ENCODE measurements at regions not wholly inside any gene's neighbourhood (a gene's known extent, or its start where the extent isn't known, plus 50 kb on each side); places are given as distances from the start of the nearest gene placed in this dataset.

DNA sequence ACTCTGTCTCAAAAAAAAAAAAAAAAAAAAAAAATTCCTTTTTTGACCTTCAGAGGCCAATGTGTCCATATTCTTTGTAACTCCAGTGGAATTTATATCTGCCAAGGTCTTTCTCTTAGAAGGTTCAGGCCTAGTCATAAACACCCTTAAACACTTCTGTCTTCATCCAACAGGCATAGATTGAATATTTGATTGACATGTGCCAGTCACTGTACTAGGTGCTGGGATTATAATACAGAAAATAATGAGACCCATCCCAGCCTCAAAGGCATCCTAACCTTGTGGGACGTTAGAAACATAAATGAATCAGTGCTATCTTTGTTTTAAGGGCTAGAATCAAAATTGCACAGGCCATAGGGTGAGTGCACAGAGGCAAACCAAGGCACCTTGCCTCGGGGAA, 62.9 kb upstream of the SERBP1 start:
- POLR2A ChIA-PET: interaction anchor here (0.7 kb wide), 1 partner anchor 58 kb away, joined by 6 read pairs; no protein-coding TSS in a partner anchor
- H3K27me3 Mint-ChIP-seq (ENCODE audit: low read depth): no peaks in the 10 kb centered on the region

DNA sequence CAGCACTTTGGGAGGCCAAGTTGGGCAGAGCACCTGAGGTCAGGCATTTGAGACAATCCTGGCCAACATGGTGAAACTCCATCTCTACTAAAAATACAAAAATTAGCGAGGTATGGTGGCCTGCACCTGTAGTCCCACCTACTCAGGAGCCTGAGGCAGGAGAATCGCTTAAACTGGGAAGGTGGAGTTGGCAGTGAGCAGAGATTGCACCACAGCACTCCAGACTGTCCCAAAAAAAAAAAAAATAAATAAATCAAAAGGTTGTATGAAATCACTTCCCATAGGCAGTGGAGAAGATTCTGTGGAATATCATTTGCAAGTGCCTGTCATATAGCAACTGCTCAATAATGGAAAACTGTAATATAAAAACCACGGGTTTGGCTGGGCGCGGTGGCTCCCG, 65.1 kb upstream of the SERBP1 start:
- H3K9me3 Mint-ChIP-seq: no peaks in the 10 kb centered on the region
- no peaks in the 10 kb centered on the region for H3K4me1 Mint-ChIP-seq
- ATAC-seq: no peak
- ChIA-PET CTCF (interaction anchor here (0.6 kb wide), 1 partner anchor 124 kb away, joined by 3 read pairs; no protein-coding TSS in a partner anchor), POLR2A (no interaction called here)
- H3K27me3 Mint-ChIP-seq (ENCODE audit: low read depth): peaks cover 7% of the 10 kb centered on the region
- no peaks in the 10 kb centered on the region for H3K36me3 Mint-ChIP-seq
- no peak overlapping the region for H3K27ac Mint-ChIP-seq
- DNase-seq (ENCODE audit: low spot score): no peak
- no peak overlapping the region for H3K4me3 Mint-ChIP-seq
- TF ChIP-seq KAT7 (CRISPR knock-in tag; IDR thresholded peaks at IDR 0.05; ENCODE audit: borderline replicate concordance): no peak
- no peak for TF ChIP-seq CREM (CRISPR knock-in tag; IDR thresholded peaks at IDR 0.05)
- no peak for TF ChIP-seq FOXJ3 (CRISPR knock-in tag; IDR thresholded peaks at IDR 0.05; ENCODE audit: borderline replicate concordance)
- no peak for TF ChIP-seq MYBL2 (CRISPR knock-in tag; IDR thresholded peaks at IDR 0.05)
- TF ChIP-seq SP1 (CRISPR knock-in tag; conservative IDR thresholded peaks at IDR 0.05): no peak
- TF ChIP-seq GTF2I (CRISPR knock-in tag; conservative IDR thresholded peaks at IDR 0.05): no peak
- no peak for TF ChIP-seq TEAD1 (CRISPR knock-in tag; IDR thresholded peaks at IDR 0.05)
- no peak for TF ChIP-seq ARID4B (CRISPR knock-in tag; IDR thresholded peaks at IDR 0.05; ENCODE audit: borderline replicate concordance)
- no peak for TF ChIP-seq SMAD4 (CRISPR knock-in tag; IDR thresholded peaks at IDR 0.05)
- TF ChIP-seq MLX (CRISPR knock-in tag; IDR thresholded peaks at IDR 0.05): no peak
- TF ChIP-seq, protein P1, sequence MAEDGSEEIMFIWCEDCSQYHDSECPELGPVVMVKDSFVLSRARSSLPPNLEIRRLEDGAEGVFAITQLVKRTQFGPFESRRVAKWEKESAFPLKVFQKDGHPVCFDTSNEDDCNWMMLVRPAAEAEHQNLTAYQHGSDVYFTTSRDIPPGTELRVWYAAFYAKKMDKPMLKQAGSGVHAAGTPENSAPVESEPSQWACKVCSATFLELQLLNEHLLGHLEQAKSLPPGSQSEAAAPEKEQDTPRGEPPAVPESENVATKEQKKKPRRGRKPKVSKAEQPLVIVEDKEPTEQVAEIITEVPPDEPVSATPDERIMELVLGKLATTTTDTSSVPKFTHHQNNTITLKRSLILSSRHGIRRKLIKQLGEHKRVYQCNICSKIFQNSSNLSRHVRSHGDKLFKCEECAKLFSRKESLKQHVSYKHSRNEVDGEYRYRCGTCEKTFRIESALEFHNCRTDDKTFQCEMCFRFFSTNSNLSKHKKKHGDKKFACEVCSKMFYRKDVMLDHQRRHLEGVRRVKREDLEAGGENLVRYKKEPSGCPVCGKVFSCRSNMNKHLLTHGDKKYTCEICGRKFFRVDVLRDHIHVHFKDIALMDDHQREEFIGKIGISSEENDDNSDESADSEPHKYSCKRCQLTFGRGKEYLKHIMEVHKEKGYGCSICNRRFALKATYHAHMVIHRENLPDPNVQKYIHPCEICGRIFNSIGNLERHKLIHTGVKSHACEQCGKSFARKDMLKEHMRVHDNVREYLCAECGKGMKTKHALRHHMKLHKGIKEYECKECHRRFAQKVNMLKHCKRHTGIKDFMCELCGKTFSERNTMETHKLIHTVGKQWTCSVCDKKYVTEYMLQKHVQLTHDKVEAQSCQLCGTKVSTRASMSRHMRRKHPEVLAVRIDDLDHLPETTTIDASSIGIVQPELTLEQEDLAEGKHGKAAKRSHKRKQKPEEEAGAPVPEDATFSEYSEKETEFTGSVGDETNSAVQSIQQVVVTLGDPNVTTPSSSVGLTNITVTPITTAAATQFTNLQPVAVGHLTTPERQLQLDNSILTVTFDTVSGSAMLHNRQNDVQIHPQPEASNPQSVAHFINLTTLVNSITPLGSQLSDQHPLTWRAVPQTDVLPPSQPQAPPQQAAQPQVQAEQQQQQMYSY (CRISPR knock-in tag; IDR thresholded peaks at IDR 0.05): no peak
- TF ChIP-seq SMAD3 (CRISPR knock-in tag; IDR thresholded peaks at IDR 0.05; ENCODE audit: borderline replicate concordance): no peak
- TF ChIP-seq ETV6 (CRISPR knock-in tag; IDR thresholded peaks at IDR 0.05): no peak

More for the DNA sequence above, 62.9 kb upstream of the SERBP1 start:
- Mint-ChIP-seq H3K4me3 (no peak overlapping the region), H3K9me3 (no peaks in the 10 kb centered on the region), H3K36me3 (no peaks in the 10 kb centered on the region), H3K27ac (no peak overlapping the region), H3K4me1 (no peaks in the 10 kb centered on the region)
- ATAC-seq (no peak), DNase-seq (ENCODE audit: low spot score) (no peak)
- CTCF ChIA-PET: interaction anchor here (1.1 to 1.6 kb wide), 2 partner anchors 8 to 145 kb away, joined by 3 to 7 read pairs; no protein-coding TSS in a partner anchor
- TF ChIP-seq TEAD4 (CRISPR knock-in tag; IDR thresholded peaks at IDR 0.05) (no peak), NR2C2 (CRISPR knock-in tag; IDR thresholded peaks at IDR 0.05) (no peak), NR3C1 (CRISPR knock-in tag; conservative IDR thresholded peaks at IDR 0.05; ENCODE audit: low read depth) (no peak), MYBL2 (CRISPR knock-in tag; IDR thresholded peaks at IDR 0.05) (no peak), ELF4 (CRISPR knock-in tag; IDR thresholded peaks at IDR 0.05; ENCODE audit: low read depth) (no peak), RELA (CRISPR knock-in tag; IDR thresholded peaks at IDR 0.05; ENCODE audit: borderline replicate concordance) (no peak), ZSCAN18 (CRISPR knock-in tag; IDR thresholded peaks at IDR 0.05) (no peak), USF2 (CRISPR knock-in tag; IDR thresholded peaks at IDR 0.05) (no peak), USF1 (CRISPR knock-in tag; IDR thresholded peaks at IDR 0.05) (no peak), SOX15 (CRISPR knock-in tag; IDR thresholded peaks at IDR 0.05) (no peak), EMX1 (CRISPR knock-in tag; IDR thresholded peaks at IDR 0.05) (no peak), ZBTB21 (CRISPR knock-in tag; IDR thresholded peaks at IDR 0.05; ENCODE audit: borderline replicate concordance) (no peak), GRHL2 (CRISPR knock-in tag; IDR thresholded peaks at IDR 0.05; ENCODE audit: insufficient replicate concordance, severe bottlenecking) (no peak), SP1 (CRISPR knock-in tag; conservative IDR thresholded peaks at IDR 0.05) (no peak)
